Stimulated activated CD8-positive, alpha-beta memory T cell treated with anti-CD3 and anti-CD28 coated beads, Interleukin-2, amount 100 ng/mL, for 1 hour (primary cell): ENCODE measurements at regions not wholly inside any gene's neighbourhood (a gene's known extent, or its start where the extent isn't known, plus 50 kb on each side); places are given as distances from the start of the nearest gene placed in this dataset.
"Not testable (repeated sequence)": the region's sequence is repeated elsewhere in the genome, so short reads cannot be mapped to it uniquely, and the experiment has no call there.

ENCODE experiments used
- DNase-seq, 2 donors: peaks; one replicate each; pipeline ENCODE4 v3.0.0-alpha.2; 2020; ENCODE audit warnings: low read depth in 2 of 2

DNA sequence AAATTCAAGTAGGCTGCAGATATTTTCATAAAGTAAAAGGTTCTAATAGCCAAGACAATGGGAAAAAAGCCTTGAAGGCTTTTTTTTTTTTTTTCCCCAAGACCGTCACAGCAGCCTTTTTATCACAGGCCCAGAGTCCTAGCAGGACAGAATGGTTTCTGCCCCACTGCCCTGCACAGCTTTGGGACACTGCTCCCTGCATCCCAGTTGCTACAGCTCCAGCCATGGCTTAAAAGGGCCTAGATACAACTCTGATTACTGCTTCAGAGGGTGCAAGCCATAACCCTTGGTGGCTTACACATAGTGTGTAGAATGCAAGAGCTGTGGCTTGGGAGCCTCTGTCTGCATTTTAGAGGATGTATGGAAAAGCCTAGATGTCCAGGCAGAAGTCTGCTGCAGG, 1362.8 kb downstream of the SLITRK5 start:
- DNase-seq = no peak

DNA sequence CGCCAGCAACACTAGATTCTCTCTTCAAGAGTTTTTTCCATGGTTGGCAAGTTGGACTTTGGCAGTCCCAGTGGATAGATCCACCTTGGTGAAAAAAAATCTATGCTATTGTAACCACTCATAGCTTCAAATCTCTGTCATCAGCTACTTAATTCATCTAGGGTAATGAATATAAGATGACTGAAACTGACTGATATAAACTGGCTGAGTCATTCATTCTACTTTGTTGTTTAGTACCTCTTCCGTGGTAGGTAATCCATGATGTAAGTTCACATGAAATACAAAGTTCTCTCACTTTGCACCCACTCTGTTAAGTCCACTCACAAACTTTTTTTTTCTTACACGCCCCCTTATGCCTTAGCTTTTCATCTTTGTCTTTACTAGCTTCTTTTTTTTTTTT, 1381.5 kb downstream of the SLITRK5 start:
- DNase-seq = no peak

DNA sequence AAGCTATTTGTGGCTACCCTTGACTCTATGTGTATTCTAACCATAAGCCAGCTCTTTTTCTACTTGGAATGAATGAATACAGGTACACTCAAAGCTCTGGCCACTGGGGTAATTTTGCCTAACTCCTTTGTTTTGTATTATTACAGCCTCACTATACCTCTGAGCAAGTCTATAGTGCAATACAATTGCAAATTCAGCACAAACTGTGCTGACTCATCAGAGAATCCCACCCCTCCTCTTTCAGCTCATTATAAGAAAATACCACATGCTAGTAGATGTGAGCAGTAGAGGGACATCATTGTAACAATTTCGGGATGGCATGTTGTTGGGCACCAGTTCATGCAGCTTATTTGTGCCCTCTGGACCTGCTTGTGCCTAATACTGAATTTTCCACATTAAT, 1382.2 kb downstream of the SLITRK5 start:
- no peak for DNase-seq

DNA sequence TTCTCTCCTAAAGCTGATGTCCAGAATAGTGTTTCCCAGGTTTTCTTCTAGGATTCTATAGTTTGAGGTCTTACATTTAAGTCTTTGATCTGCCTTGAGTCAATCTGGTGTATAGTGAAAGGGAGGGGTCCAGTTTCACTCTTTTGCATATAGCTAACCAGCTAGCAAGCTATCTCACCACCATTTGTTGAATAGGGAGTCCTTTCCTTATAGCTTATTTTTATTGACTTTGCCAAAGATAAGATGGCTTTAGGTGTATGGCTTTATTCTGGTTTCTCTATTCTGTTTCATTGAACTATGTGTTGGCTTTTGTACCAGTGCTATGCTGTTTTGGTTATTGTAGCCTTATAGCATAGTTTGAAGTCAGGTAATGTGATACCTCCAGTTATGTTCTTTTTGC, 1386.1 kb downstream of the SLITRK5 start:
- no peak for DNase-seq

DNA sequence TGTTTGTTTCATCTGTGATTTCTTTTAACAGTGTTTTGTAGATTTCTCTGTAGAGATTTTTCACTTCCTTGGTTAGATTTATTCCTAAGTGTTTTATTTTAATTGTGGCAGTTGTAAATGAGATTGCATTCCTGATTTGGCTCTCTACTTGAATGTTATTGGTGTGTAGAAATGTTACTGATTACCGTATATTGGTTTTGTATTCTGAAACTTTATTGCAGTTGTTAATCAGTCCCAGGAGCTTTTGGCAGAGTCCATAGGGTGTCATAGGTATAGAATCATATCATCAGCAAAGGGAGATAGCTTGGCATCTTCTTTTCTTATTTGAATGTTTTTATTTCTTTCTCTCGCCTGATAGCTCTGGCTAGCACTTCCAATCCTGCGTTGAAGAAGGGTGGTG, 1386.7 kb downstream of the SLITRK5 start:
- DNase-seq = no peak

DNA sequence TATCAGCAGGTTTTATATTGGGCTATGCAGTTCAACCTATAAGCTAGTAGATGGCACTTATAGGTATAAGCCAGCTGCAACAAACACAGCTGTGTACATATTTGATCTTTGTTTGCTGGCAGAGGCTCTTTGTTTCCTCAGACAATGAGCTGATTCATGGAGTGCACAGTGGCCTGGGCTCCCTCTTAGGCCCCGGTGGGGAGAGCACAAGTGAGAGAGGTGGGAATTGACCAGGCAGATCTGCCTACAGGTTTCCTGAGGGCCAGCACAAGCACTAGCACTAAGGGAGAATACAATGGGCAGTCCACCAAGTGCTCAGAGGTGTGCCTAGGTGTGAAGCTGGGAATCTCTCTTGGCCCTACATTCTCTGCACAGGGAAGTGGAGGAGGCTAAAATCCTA, 1390.7 kb downstream of the SLITRK5 start:
- no peak for DNase-seq

DNA sequence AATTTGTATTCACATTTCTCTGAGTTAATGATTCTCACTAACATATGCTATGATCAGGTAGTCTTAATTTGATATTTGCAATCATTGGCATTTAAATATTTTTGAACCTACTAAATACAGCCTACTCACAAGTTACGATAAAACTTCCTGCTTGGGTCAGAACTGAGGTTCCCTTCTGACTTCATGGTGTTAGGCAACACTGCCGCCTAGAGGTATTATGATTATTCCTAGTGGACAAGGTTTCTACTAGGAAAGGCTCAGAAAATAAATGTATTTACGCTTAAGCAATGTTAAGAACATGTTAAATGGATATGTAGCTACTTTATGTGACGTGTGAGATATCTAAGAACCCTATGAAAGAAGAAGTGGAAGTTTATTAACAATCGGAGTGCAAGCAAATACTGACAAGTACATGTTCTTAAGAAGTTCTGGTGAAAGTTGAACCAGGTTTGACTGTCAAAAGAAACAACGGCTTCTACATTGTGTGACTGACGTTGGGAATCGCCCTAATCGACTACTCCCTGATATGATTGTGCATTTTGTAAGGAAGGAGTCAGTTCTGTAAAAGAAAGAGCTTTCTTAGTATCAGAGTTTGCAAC, 1395.8 kb downstream of the SLITRK5 start:
- no peak for DNase-seq

DNA sequence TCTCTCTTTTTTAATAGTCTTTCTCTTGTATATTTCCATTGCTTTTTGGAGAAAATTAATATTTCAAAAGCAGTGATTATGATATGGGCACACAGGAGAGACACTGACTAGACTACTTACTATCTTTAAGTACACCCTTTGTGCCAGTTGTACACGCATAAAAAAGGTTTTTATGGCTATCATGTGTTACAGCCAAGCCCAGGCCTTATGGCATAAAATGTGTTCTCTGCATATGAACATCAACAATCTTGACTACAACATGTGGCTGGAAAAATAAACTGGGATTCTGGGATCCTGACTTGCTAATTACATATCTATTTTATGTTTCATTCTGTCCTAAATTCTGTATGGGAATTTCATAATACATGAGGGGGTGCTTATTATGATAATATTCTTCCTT, 1401.8 kb downstream of the SLITRK5 start:
- no peak for DNase-seq

DNA sequence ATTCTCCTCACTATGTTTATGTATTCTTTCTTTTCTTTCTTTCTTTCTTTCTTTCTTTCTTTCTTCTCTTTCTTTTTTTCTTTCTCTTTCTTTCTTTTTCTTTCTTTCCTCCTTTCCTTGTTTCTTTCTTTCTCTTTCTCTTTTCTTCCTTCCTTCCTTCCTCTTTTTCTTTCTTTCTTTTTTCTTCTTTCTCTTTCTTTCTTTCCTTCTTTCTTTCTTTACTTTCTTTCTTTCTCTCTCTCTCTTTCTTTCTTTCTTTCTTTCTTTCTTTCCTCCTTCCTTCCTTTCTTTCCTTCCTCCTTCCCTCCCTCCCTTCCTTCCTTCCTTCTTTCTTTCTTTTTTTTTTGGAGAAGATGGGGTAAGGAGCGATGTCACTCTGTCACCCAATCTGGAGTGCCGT, 1405.5 kb downstream of the SLITRK5 start:
- no peak for DNase-seq

DNA sequence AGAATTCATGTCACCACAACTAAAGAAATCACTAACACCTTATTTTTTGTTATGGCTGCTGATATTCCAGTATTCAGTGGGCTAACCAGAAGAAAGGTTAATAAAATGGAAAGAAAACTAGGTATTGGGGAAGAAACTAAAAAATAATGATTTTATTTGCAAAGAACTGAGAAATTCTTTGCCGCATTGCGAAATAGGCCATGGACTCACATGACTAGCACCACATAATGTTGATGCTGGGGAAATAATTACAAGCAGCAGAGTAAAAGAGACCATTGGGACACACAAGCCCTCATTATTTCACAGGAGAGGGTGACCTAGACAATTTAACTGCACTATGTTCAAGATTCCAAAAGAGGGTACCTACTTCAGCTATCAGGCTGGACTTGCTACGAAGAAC, 1411.5 kb downstream of the SLITRK5 start:
- no peak for DNase-seq

DNA sequence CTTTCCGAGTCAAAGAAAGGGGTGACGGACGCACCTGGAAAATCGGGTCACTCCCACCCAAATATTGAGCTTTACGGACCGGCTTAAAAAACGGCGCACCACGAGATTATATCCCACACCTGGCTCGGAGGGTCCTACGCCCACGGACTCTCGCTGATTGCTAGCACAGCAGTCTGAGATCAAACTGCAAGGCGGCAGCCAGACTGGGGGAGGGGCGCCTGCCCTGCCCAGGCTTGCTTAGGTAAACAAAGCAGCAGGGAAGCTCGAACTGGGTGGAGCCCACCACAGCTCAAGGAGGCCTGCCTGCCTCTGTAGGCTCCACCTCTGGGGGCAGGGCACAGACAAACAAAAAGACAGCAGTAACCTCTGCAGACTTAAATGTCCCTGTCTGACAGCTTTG, 1416.9 kb downstream of the SLITRK5 start:
- DNase-seq = not testable (repeated sequence)

DNA sequence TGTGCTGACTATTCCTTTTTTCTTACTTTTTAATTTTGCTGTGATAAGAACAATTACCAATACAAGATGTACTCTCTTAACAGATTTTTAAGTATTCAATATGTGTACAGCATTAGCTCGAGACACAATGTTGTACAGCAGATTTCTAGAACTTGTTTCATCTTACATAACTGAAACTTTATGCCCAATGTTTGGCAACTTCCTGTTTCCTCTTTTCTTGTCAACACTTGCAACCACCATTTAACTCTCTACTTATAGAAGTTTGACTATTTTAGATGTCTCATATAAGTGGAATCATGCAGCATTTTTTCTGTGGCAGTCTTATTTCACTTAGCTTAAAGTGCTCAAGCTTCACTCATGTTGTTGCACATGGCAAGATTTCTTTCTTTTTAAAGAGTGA, 1426.8 kb downstream of the SLITRK5 start:
- DNase-seq = no peak

DNA sequence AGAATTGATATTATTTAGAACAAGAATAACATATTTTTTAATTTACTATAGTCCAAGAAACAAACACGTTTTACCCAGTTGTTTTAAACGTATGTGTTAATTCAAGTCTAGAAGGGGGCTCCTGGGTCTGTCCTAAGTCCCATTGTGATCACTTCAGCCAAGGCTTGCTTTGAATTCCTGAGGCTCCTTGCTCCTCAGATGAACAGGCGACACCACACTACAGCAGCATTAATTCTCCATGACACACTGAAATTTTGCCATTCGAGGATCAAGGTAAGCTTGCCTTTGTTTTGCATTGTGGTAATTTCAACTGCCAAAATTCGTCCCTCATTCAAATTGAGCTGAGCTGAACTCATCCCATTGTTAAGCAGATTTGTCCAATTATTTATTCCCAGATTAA, 1442.6 kb downstream of the SLITRK5 start:
- DNase-seq = no peak

DNA sequence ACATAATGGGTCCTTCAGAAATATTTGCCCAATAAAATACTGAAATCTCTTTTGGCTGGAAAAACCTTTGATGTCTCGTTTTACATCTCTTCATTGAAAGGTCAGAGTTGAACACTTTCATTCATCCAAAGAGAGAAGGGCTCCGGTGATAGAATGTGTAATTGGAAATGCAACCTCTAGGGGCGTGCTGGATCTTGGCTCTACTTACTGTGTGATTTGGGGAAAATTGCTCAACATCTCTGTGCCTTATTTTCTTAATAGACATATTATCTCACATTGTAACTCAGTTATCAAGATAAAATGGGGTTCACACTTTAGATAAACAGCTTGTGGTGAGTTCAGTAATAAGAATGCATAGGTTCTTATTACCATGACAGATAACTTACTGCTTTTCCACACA, 1444.1 kb downstream of the SLITRK5 start:
- no peak for DNase-seq

DNA sequence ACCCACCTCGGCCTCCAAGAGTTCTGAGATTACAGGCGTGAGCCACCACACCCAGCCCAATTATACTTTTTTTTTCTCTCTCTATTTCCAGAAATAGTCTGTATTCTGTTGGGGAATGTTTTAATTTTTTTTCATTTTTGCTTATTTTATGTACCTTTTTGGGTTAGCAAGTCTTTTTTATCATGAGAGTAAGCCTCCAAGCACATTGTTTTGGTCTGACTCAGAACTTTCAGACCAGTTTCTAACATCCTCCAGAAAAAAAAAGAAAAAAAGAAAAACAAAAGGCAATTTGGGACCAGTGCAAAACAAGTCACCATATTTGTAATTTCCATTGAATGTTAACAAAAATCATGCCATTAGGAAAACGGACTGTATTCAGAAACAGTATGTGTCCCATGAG, 1465.5 kb downstream of the SLITRK5 start:
- no peak for DNase-seq

DNA sequence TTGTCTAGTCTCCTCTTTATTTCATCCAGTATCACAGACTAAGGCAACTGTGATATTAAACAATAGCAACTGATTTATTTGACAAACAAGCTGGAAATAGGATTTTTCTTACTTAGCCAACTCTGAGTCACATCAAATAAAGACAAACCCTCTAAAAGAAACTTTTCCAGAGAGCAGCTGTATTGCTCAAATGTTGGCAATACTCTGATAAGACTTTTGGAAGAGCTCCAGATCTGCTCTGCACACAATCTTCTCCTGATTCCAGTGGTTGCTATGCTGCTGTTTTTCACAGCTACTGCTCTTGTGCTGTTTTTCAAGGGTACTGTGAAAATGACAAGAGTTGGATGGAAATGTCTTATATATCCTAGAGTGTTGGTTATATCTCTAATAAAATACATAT, 1479.2 kb downstream of the SLITRK5 start:
- no peak for DNase-seq

DNA sequence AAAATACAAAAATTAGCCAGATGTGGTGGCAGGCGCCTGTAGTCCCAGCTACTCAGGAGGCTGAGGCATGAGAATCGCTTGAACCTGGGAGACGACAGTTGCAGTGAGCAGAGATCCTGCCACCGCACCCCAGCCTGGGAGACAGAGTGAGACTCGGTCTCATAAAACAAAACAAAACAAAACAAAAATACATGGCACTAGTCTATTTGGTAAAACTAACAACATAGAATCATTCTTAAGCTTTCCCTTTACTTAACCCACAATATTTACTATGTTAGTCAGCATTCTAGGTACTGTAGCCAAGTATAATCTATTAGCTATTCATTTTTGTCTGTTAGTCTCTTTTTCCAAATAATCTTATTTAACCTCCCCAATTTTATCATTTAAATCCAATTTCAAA, 1482.8 kb downstream of the SLITRK5 start:
- no peak for DNase-seq

DNA sequence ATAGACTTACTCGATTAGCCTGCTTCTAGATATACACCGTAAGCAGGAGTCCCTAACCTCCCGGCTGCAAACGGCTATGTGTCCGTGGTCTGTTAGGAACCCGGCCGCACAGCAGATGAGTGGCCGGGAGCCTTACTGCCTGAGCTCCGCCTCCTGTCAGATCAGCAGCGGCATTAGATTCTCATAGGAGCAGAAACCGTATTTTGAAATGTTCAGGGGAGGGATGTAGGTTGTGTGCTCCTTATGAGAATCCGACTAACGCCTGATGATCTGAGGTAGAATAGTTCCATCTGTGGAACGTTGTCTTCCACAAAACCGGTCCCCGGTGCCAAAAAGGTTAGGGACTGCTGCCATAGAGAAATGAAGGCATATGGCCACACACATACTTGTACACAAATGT, 1491.9 kb downstream of the SLITRK5 start:
- no peak for DNase-seq

DNA sequence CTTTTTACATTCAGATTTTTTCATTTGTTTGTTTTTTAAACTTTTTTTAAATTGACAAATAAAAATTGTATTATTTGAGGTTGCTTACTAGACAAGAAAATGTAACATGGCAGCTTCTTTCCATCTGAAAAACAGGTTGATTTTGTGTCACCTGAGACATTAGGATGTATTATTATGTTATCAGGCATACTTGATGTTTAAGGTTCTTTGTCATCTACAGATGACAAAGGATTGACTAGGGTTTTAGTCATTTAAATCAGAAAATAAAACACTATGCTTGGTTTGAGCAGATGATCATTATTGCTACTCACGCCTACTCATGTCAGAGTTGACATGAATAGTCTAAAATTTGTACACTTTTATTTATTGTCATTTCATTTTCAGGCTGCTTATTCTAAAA, 1494.5 kb downstream of the SLITRK5 start:
- no peak for DNase-seq

DNA sequence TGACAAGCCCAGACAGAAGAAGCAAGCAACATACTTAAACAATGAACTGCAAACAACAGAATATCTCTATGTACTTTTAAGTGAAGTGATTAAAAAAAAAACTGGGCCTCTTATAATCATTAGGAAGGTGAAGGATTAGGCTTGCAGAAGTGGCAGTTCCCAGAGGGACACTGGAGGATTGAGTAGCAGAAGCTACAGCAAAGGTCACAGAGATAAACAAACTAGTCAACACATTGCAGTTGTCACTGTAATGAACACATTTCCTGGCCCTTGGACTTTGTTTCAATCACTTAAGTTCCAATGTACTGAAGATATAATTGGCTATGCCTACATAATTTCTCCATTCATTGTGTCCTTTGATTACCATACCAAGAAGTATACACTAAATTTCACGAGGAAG, 1498.8 kb downstream of the SLITRK5 start:
- DNase-seq = no peak

DNA sequence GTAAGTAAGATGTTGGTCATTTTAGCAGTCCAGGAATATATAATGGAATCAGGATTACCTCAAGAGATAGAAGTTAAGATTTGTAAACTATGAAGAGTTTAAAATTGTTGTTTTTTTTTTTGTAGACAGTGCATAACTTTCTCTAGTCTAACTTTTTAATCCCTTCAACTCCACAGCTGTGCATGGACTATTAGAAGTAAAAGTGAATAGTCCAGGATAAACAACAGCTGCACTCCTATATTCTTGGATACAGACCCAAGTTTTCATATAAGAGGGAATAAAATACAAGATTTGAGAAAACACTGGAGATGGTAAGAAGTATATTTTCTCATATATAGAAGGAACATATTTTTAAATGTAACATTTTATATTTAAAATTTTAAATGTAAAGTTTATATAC, 1509.9 kb downstream of the SLITRK5 start:
- DNase-seq = no peak

DNA sequence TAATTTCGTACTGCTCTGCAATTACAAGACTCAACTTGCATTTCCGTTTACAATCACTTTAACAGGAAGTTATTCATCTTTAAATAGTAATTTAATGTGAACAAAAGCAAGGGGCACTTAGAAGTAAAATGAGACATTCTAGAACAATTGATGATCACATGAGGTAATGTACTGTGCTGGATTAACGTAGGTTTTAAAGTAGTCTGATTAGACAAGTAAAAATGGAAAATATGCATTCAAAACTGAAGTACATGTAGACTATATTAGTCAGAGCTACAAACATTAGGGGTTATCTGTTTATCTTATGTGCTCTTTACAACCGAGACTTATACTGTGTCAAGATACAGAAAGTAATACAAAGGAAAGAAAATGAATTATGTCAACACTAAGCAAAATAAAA, 1528.0 kb downstream of the SLITRK5 start:
- no peak for DNase-seq

DNA sequence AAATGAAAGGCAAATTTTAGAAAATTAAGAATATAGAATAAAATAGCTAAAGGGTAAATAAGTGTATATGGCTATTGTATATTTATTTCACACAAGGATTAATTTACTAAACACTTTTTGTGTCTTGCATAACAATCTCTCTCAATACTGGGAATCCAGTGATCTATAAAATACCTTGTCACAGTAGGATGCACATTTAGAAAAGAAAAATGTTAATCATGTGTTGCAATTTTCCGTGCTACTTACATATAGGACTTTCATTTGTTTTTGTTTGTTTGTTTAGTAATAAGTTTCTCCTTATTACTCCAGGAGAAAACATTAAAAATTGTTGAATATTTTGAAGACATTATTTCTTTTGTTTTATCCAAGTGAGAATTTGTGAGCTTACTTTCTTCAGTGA, 1533.3 kb downstream of the SLITRK5 start:
- DNase-seq = no peak

DNA sequence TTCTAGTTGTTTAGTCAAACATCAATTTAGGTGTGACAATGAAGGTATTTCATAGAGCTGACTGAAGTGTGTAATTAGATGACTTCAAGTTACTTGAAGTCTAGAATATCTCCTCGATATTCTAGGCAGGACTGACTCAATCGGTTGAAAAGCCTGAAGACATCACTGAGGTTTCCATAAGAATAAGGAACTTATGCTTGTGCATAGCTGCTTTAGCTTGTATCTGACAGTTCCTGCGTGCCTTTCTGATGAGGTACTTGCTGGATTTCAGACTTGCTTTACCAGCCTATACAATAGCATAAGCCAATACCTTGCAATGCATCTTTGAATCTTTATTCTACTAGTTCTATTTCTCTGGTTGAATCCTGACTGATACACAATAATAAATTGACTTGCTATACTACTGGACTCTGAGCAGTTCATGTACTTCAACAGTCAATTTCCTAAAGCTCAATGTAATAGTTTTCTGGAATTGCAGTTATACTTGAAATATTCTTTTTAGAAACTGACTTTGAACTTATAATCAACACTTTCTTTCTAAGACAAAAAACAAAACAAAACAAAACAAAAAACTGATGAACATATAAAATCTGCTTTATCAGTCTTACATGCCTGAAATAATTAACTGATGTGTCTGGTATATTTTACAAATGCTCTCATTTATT, 1534.8 kb downstream of the SLITRK5 start:
- no peak for DNase-seq
